NT2/D1 (cell line): ENCODE measurements at regions not wholly inside any gene's neighbourhood (a gene's known extent, or its start where the extent isn't known, plus 50 kb on each side); places are given as distances from the start of the nearest gene placed in this dataset.

ENCODE experiments used
- DNase-seq: peaks from one replicate; pipeline ENCODE4 v3.0.0-alpha.2; 2011; ENCODE audit warnings: low read depth, low spot score
- H3K27me3 ChIP-seq: 2 replicates; pipeline ENCODE4 v1.6.0; 2011; ENCODE audit warnings: mild to moderate bottlenecking; ENCODE audit not compliant: insufficient read length, insufficient read depth
- H3K36me3 ChIP-seq: 2 replicates; pipeline ENCODE4 v1.6.1; 2011; ENCODE audit warnings: mild to moderate bottlenecking, low read length, mixed read lengths; ENCODE audit not compliant: insufficient read depth, insufficient read length
- H3K4me1 ChIP-seq: 2 replicates; pipeline ENCODE4 v1.5.1; 2011; ENCODE audit not compliant: insufficient read depth, insufficient read length
- H3K4me3 ChIP-seq: 2 replicates; pipeline ENCODE4 v1.5.1; 2011; ENCODE audit warnings: low read depth; ENCODE audit not compliant: insufficient read length
- H3K9ac ChIP-seq: 2 replicates; pipeline ENCODE4 v1.6.0; 2011; ENCODE audit warnings: low read depth; ENCODE audit not compliant: insufficient read length
- H3K9me3 ChIP-seq: 2 replicates; pipeline ENCODE4 v1.5.1; 2011; ENCODE audit warnings: mild to moderate bottlenecking, low read length; ENCODE audit not compliant: insufficient read depth
- SUZ12 ChIP-seq: IDR thresholded peaks from 2 replicates; pipeline ENCODE4 v1.6.1; 2011; ENCODE audit not compliant: insufficient read length, insufficient read depth; ENCODE audit errors: extremely low read depth
- YY1 ChIP-seq: IDR thresholded peaks from 2 replicates; pipeline ENCODE4 v1.6.1; 2011; ENCODE audit not compliant: insufficient read length, insufficient read depth
- ZNF274 ChIP-seq: IDR thresholded peaks from 2 replicates; pipeline ENCODE4 v1.6.1; 2011; ENCODE audit warnings: mild to moderate bottlenecking, low read depth, low read length

DNA sequence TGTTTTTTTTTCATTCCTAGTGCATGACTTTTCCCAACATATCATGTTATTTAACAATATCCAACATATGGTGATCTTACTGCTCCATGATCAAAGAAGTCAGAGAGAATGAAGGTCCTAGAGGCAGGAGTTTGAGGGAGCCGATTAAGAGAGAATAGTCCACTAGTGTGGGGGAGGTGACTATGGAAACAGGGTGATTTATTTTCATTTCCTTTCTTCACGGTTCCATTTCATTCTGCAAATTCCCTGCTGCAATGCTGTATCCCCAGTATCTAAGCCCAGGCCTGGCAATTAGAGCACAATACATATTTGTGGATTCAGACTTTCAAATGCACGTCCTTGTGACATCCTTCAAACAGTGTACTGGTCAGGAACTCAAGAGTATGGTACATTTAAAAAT lies 91.4 kb downstream of the CD83 start:
- Histone ChIP-seq H3K27me3 (peaks cover 9% of the 10 kb centered on the region), H3K4me3 (no peak overlapping the region), H3K9ac (no peak overlapping the region), H3K36me3 (no peaks in the 10 kb centered on the region), H3K9me3 (peaks cover 4% of the 10 kb centered on the region; the same call in 1 of the 2 replicates), H3K4me1 (peaks cover 3% of the 10 kb centered on the region)
- TF ChIP-seq SUZ12 (no peak), YY1 (no peak), ZNF274 (no peak)
- no peak for DNase-seq

DNA sequence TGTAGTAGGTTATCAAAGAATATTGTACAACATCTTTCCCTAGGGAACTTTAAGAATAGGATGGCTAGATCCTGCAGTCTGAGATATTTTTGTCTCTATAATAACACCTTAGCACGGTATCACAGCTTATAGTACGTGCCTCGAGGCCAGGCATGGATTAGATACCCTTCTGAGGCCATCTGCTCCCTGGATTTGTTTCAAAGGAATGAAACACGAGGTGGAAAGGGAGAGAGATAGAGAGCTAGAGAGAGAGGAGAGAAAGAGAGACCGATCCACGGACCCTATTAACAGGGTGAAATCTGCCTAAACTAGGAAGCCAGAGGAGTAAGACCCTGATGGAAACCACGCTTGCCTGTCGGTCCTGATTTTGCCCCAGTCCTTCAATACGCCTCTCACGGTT lies 92.5 kb downstream of the CD83 start:
- Histone ChIP-seq H3K36me3 (no peaks in the 10 kb centered on the region), H3K4me1 (peaks cover 3% of the 10 kb centered on the region), H3K9ac (peak overlapping the region; percentile 87), H3K27me3 (peaks cover 9% of the 10 kb centered on the region), H3K9me3 (peaks cover 4% of the 10 kb centered on the region; the same call in 1 of the 2 replicates), H3K4me3 (peak overlapping the region; percentile 55)
- no peak for TF ChIP-seq YY1
- TF ChIP-seq ZNF274, result no peak
- TF ChIP-seq SUZ12, result no peak
- DNase-seq, result no peak

DNA sequence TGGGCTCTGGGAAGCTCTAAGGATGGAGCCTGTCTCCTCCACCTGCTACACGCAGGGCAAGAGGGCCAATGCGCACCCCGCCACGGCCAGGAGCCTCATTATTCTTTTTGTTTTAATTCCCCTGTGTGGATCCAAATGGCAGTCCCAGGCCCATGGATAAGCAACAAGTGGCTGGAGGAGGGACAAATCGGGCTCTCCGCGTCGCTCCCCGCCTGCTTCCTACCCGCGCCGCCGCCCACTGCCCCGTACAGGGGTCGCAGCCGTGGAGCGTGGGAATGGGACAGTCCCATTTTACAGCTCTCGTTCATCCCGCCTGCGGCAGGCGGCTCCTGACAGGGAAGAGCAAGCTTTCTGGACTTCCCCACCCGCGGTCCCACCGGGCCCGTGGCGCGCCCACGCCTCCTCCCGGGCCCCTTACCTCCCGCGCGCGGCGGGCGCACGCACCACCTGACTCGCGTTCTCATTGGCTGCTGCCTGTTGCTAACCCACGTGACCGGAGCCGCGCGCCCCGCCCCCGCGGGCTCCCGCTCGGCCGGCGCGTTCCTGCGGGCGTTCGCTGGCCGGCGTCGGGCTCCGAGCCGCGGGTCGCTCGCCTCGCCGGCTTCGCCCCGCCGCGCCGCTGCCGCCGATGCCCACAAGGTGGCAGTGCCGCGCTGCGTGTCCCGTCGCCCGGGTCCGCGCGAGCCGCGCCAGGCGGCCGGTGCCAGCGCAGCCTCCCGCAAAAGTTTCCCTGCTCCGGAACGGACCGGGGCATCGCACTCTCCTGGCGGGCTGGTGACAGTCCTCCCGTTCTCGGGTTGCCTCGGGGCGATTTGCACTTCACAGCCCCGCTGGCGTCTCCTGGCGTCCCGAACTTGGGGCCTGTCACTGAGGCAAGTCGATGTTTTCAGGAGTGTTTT lies 93.3 kb downstream of the CD83 start:
- Histone ChIP-seq H3K4me3 (peak overlapping the region; percentile 55), H3K9ac (peak overlapping the region; percentile 87), H3K9me3 (peaks cover 4% of the 10 kb centered on the region; the same call in 1 of the 2 replicates), H3K4me1 (peaks cover 3% of the 10 kb centered on the region), H3K36me3 (no peaks in the 10 kb centered on the region), H3K27me3 (peaks cover 9% of the 10 kb centered on the region)
- peak; percentile 64 for DNase-seq
- TF ChIP-seq YY1 (no peak), ZNF274 (no peak), SUZ12 (no peak)

DNA sequence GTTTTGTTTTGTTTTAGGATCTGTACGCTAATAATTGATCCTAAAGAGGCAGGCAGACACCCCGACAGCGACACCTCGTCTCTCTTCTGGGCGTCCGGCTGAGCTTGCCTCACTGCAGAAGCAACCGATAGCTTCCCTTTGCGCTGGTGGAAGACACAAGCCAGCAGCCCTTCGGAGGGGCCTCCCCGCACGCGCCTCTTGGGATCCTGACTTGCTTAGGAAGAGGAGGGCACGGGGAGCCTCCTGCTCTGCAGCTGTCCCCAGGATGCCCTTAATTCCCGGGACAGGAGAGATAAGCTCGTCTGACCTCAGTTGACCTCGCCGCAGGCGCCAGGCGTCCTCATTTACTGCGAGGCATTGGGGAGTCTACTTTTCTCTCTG lies 94.0 kb downstream of the CD83 start:
- Histone ChIP-seq H3K4me3 (peak overlapping the region; percentile 16), H3K27me3 (peaks cover 9% of the 10 kb centered on the region), H3K9me3 (peaks cover 4% of the 10 kb centered on the region; the same call in 1 of the 2 replicates), H3K9ac (peak overlapping the region; percentile 63), H3K36me3 (no peaks in the 10 kb centered on the region), H3K4me1 (peaks cover 3% of the 10 kb centered on the region)
- peak; percentile 42 for DNase-seq
- no peak for TF ChIP-seq SUZ12
- no peak for TF ChIP-seq ZNF274
- TF ChIP-seq YY1, result no peak

DNA sequence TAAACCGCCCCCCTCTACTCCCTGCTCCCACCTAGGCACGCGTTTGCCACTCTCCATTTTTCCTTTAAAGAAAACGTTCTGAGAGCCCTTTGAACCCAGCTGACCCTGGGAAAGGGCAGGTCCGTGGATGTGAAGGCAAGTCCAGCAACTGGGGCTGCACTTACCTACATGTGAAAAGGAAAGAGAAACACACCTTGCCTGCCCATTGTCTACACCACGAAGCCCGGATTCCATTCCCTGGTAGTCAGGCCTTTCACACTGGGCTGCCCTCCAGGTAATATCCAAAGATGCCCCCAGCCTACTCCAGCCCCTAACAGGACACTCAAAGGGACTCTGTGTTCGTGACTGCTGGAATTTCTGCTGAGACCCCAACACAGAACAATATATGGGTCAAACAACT lies 94.4 kb downstream of the CD83 start:
- Histone ChIP-seq H3K4me1 (peaks cover 3% of the 10 kb centered on the region), H3K9ac (no peak overlapping the region), H3K27me3 (peaks cover 9% of the 10 kb centered on the region), H3K4me3 (peak overlapping the region; percentile 16), H3K36me3 (no peaks in the 10 kb centered on the region), H3K9me3 (peaks cover 4% of the 10 kb centered on the region; the same call in 1 of the 2 replicates)
- DNase-seq, result no peak
- TF ChIP-seq ZNF274 (no peak), YY1 (no peak), SUZ12 (no peak)

DNA sequence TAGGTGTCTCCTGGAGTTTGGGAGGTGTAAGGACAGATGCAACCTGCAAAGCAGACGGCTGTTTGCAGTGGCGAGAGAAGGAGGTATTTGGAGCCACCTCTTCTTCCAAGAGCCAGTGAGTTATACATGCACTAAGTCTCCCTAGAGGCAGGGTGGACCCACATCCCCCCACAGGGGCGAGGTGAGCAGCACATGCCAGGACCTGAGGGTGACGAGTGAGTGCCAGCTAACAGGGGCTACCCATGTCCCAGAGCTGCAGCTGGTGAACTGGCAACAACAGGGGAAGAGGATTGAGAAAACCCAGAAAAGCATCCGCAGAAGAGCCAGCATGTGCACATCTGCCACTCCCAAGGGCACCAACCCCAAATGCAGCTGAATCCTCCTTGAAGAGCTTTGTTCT lies 95.1 kb downstream of the CD83 start:
- Histone ChIP-seq H3K4me3 (no peak overlapping the region), H3K36me3 (no peaks in the 10 kb centered on the region), H3K9me3 (peaks cover 4% of the 10 kb centered on the region; the same call in 1 of the 2 replicates), H3K9ac (no peak overlapping the region), H3K4me1 (peaks cover 3% of the 10 kb centered on the region), H3K27me3 (peaks cover 9% of the 10 kb centered on the region)
- TF ChIP-seq ZNF274 (no peak), YY1 (no peak), SUZ12 (no peak)
- DNase-seq, result no peak

DNA sequence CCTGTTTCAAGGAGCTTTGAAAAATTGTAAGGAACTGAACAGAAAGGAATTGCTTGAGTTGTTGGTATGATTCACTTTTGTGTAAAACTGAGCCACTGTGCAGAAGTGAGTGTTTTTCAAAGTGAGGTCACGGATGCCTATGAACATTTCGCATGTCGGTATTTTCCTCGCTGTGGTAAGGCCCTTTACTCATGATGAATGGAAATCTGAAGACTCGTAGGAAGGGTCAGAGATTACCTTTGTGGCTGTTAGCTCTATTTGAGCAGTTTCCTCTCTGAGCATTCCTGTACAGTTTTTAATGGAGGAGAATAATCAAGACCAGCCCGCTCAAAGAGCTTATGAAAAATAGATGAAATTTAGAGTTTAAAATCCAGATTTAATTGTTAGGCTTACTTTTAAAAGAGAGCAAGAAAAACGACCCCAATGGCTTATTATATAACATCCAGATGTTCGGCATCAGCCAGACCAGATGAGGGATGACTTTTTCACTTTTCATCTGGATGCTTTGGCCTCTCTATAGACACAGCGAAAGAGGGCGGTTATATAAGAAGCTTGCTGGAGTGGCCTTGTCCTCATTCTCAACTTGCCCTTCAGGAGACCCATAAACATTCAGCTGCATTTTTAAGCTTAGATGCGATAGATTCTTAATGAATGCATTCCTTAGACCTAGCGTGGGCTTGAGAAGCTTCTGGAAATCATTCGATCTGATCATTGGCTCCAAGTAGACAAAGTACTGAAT lies 99.5 kb downstream of the CD83 start:
- peaks cover 3% of the 10 kb centered on the region for H3K4me1 ChIP-seq
- H3K27me3 ChIP-seq, result peaks cover 9% of the 10 kb centered on the region
- TF ChIP-seq ZNF274 (no peak), SUZ12 (no peak), YY1 (no peak)
- no peak overlapping the region for H3K9ac ChIP-seq
- no peak for DNase-seq
- H3K9me3 ChIP-seq, result peaks cover 4% of the 10 kb centered on the region; the same call in 1 of the 2 replicates
- no peak overlapping the region for H3K4me3 ChIP-seq
- H3K36me3 ChIP-seq, result no peaks in the 10 kb centered on the region
